HepG2 (cell line): ENCODE measurements at regions not wholly inside any gene's neighbourhood (a gene's known extent, or its start where the extent isn't known, plus 50 kb on each side); places are given as distances from the start of the nearest gene placed in this dataset.

Experiments used
- ETV6 ChIP-seq: sonication (generic); formaldehyde crosslinking; conservative IDR thresholded peaks from 2 replicates; pipeline ENCODE4 v1.4.0; 2020; ENCODE audit warnings: missing genetic modification reagents
- ZBTB40 ChIP-seq, 2 experiments: fragments of 450-650 bp in 1 of 2; sonication (generic) in 1 of 2; formaldehyde crosslinking in 1 of 2; IDR thresholded peaks; 2 replicates each; pipeline versions ENCODE4 v1.6.1 to v1.8.0; 2016 to 2022; ENCODE audit warnings: antibody characterized with exemption in 1 of 2, mild to moderate bottlenecking in 1 of 2, missing genetic modification reagents in 1 of 2
- ZNF616 ChIP-seq: sonication (generic); formaldehyde crosslinking; IDR thresholded peaks from 2 replicates; pipeline ENCODE4 v1.5.0; 2020; ENCODE audit warnings: low read depth, mild to moderate bottlenecking, missing genetic modification reagents

- TF ChIP-seq ETV6 (CRISPR knock-in tag) = no peak
- no peak for TF ChIP-seq ZBTB40 (IDR thresholded peaks at IDR 0.05)
- no peak for TF ChIP-seq ZBTB40 (CRISPR knock-in tag; IDR thresholded peaks at IDR 0.05)
- no peak for TF ChIP-seq ZNF616
Measured at GRCh38 chr4:123338715-123339114, 57.9 kb upstream of the SPRY1 start.
